HG02938 (cell line): ENCODE measurements at regions not wholly inside any gene's neighbourhood (a gene's known extent, or its start where the extent isn't known, plus 50 kb on each side); places are given as distances from the start of the nearest gene placed in this dataset.
A peak's percentile ranks its signal among the peaks of the same experiment; 100 is the strongest.

Source experiments
- ATAC-seq: cut with Tn5 transposase; IDR thresholded peaks from one replicate; pipeline ENCODE4 v1.9.1; 2021; ENCODE audit warnings: mild to moderate bottlenecking, moderate library complexity; ENCODE audit not compliant: unreplicated experiment

DNA sequence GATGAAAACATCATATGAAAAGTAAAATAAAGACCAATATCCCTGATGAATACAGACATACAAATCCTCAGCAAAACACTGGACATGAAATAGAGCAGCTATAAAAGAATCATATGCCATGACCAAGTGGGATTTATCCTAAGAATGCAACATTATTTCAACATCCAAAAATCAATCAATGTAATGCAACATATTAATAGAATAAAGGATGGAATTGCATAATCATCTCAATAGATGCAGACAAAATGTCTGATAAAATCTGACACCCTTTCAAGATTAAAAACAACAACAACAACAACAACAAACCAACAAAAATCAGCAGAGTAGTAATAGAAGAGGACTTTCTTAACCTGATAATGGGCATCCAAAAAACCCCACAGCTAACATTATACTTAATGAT is 63.8 kb upstream of the IL1R1 start:
- ATAC-seq: no peak

DNA sequence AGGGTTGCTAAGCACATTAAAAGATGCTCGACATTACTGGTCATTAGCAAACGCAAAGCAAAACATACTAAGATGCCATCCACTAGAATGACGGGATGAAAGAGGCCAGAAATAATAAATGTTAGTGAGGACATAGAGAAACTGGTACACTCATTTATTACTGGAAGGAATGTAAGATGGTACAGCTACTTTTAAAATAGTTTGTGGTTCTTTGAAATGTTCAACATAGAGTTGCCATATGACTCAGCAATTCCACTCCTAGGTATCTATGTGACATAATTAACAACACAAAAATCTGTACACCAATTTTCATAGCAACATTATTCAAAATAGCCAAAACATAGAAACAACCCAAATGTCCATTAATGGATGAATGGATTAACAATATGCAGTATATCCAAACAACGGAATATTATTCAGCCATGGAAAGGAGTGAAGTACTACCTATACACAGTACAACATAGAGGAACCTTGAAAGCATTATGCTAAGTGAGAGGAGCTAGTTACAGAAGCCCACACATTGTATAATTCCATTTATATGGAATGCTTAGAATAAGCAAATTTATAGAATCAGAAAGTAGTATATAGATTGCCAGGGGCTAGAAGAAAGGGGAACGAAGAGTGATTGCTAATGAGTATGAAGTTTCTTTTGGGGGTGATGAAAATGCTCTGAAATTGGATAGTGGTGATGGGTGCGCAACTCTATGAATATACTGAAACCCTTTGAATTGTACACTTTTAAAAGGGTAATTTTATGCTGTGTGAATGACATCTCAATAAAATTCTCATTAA is 61.9 kb upstream of the IL1R1 start:
- peak; percentile 42 for ATAC-seq

DNA sequence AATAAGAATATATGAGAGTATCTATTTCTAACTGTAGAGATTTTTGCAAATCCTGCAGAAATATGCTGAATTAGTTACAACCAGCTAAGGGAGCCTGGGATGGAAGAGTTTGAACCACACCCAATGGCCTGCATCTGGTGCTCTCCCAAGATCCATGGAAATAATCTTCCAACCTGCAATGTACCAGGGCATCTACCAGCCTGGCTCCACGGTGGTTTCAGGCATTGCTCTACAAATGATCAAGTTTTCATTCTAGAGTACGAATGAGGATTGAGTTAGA is 61.4 kb upstream of the IL1R1 start:
- ATAC-seq: no peak

DNA sequence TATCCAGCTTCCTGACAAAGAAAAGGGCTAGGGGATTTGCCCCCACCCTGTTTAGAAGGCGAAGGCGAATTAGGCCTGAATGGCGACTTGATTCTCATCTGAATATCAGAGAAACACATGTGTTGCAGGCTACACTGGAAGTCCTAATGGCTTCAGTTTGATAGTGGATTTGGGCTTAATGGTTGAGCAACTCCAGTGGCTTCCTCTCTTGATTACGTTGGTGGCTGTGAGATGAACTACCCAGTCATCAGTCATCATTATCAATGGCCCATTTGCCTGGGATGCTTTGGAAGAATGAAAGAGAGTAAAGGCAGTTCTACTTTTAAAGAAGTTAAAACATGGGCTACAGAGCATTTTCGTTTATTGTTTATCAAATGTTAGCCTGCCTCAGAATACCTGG is 60.9 kb upstream of the IL1R1 start:
- no peak for ATAC-seq

DNA sequence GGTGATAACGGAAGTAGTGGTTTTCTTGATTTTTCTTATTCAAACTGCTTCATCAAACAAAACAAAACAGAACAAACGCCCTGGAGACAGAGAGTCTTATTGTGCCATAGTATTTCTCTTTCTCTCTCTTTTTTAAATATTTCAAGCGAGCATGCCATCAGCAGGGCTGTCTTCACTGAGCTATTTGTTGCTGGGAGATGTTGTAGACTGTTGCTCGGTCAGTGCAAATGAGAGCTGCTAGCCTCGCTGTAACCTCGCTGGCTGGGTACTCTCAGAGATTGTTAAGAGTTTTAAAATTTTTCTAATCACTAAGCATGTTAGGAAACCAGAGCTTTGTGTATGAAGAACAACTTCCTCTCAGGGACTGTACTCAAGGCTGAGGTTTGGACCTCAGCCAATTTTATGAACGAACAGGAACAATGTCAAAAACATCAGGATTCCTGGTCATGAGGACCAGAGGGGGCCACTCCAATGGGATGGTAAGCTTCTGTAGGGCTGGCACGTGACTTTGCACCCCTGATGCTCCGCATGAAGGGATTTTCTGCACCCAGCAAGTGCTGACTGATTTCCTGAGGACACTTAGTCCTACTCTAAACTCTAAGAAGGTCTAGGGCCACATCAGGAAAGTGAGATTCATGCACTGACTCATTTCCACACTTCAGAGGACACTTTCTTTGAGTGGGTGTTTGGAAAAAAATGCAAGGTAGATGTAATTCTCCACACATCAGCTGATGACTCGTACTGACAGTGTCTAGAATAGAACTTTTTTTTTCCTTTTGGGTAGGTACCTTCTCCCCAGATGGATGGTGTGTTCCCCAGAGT is 59.8 kb upstream of the IL1R1 start:
- peak; percentile 83 for ATAC-seq

DNA sequence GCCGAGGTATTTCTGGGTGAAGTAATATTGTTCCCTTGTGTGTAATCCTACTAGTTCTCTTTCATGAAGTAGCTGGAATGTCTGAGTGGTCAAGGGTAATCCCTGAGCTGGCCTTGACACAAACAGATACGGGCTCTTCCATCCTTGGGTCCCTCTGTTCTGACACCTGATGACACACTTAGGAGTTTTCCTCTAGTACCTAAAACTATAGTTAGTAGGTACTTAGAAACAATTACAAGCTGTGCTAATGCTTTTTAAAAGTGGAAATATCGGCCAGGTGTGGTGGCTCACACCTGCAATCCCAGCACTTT is 59.2 kb upstream of the IL1R1 start:
- peak; percentile 2 for ATAC-seq

DNA sequence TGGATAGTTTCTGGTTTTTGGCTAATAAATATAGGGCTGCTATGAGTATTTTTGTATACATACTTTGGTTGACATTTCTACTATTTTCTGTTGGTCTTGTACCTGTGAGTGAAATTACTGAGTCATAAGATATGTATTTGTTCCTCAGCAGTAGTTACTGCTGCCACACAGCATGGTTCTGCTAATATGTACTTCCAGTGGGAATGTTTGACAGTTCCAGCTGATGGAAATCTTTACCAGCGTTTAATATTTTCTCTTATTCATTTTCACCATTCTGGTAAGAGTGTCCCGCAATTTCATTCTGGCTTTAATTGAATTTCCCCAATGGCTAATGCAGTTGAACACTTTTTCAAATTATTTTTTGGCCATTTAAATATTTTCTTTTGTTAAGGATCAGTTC is 57.9 kb upstream of the IL1R1 start:
- no peak for ATAC-seq

DNA sequence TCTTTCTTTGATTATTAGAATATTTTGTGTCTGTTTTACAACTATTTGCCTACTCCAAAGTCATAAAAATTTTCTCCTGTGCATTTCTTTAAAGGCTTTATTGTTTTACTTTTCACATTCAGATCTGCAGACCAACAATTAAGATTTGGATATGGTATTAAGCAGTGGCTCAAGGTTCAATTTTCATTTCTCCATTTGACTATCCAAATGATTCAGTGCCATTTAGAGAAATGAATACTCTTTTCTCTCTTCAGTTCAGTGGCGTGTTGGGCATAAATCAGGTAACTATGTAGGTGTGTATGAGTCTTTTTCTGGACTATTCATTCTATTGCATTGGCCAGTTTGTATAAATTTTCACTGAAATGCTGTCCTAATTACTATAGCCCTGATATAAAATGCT is 57.3 kb upstream of the IL1R1 start:
- ATAC-seq: no peak

DNA sequence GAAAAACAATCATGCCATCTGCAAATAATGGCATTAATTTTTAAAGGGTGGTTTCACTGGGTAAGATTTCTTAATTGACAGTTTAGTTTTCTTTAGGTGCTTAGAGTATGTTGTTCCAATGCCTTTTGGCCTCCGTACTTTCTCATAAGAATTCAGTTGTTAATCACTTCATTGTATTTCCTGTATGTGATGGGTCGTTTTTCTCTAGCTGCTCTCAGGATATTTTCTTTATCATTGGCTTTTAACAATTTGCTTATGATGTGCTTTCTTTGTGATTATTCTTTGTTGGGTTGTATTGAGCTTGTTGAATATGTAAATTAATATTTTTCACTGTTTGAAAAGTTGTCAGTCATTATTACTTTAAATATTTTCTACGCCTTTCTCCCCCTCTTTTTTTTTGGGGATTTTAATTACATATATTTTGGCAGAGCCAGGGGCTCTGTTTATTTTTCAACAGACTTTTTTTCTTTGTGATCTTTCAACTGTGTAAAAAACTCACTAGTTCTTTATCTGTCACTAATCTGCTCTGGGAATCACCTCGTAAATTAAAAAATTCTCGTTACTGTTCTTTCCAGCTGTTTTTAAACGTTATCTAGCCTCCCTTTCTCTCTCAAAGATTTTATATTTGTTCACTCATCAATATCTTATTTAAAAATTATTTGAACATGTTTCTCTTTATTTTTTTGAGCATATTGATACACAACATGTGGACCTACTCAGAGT is 56.2 kb upstream of the IL1R1 start:
- no peak for ATAC-seq

DNA sequence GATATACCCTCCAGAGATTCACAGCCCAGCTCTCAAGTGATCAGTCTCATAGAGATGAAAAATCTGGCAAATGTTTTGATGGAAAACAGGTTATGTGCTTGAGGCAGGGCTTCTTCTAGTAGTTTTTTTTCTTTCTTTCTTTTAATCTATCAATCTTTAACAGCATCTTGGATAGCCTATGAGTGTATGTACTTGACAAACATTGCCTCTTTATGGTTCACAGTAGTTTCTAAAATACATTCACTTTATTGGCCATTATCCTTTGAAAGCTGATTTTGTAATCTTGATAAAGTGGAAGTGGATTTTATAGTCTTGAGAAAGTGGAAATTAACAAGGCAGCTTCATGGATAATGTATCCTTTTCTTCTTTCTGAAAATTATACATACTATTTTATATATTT is 51.4 kb upstream of the IL1R1 start:
- ATAC-seq: no peak

DNA sequence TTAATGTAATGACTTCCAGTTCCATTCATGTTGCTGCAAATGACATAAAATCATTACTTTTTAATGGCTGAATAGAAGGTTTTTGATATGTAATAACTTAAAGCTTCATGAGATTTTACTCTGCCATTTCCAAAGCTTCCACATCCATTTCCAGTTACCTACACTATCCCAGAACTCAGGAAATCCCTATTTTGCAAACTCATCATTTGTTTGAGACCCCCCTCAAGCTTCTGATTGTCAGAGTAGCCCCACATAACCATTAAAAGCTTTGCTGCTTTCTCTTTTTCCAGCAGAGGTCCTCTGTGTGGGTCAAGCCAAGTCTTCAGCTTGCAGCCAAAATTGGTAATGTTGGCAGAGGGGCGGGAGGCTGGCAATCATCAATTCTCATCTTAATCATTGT is 50.6 kb upstream of the IL1R1 start:
- no peak for ATAC-seq

DNA sequence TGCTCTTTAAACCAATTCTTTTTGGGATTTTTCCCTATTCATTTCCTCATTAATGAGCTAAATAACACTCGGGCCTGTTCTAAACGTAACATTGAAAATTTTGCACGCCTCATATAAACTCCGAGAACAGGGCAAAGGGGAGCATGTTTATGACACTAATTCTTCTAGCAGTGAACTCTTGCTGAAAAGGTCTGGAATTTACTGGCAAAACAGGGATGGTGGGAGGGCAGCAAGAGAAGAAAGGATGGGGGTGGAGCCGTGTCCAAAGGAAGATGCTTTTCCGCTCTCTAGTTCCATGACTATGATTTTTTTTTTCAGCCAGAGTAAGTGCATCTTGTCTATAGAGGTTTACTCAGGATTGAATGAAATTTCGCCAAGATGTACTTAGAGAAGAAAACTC is 50.0 kb upstream of the IL1R1 start:
- ATAC-seq: no peak
